HepG2 (cell line): ENCODE measurements at regions not wholly inside any gene's neighbourhood (a gene's known extent, or its start where the extent isn't known, plus 50 kb on each side); places are given as distances from the start of the nearest gene placed in this dataset.
A peak's percentile ranks its signal among the peaks of the same experiment; 100 is the strongest.

Experiments
- ATAC-seq: fragments of 200-7000 bp; cut with Tn5 transposase; 3 replicates; pipeline ENCODE4 v1.9.1; 2020; ENCODE audit warnings: mild to moderate bottlenecking, moderate library complexity
- BruUV-seq: library from RNA; stranded (reverse); fragments of 400-500 nt; replicated peaks from 2 replicates; lab custom pipeline; 2021; lab: Mats Ljungman, UMichigan
- CTCF ChIA-PET: fragments of 300-600 bp; formaldehyde crosslinking; extraction: SDS; loops from one replicate; lab custom pipeline; 2021; ENCODE audit warnings: low total read pairs, inconsistent platforms, low intra/inter-chr PET ratio; lab: Yijun Ruan, JAX
- POLR2A ChIA-PET: fragments of 350-600 bp; sonication (Branson Sonifier 250); formaldehyde crosslinking; loops from one replicate; lab custom pipeline; 2020; ENCODE audit warnings: antibody characterized with exemption, inconsistent platforms; lab: Yijun Ruan, JAX
- DNase-seq: peaks from one replicate; pipeline ENCODE4 v3.0.0-alpha.2; 2015; ENCODE audit warnings: low spot score
- FAIRE-seq: peaks from 3 replicates; lab custom pipeline; 2011; peaks lifted over from hg19 to GRCh38; lab: Jason Lieb, UNC
- H2AFZ ChIP-seq: one replicate; pipeline ENCODE4 v1.6.1; 2011; ENCODE audit warnings: low read length, inconsistent platforms
- H3K27ac ChIP-seq: fragments of 300-600 bp; 3 replicates; pipeline ENCODE4 v1.8.0; 2011; ENCODE audit warnings: mixed run types, mild to moderate bottlenecking, mixed read lengths, low read length, inconsistent platforms; ENCODE audit not compliant: insufficient read depth; ENCODE audit errors: extremely low read length
- H3K27me3 ChIP-seq, 2 experiments: fragments of 200-600 bp in 1 of 2; 2 replicates in 1 of 2; 3 replicates in 1 of 2; pipeline versions ENCODE4 v1.6.0 to v1.8.0; 2011; ENCODE audit warnings: low read length in 2 of 2, mild to moderate bottlenecking in 2 of 2, moderate library complexity in 2 of 2, inconsistent platforms in 1 of 2; ENCODE audit not compliant: insufficient read depth in 2 of 2, control insufficient read depth in 1 of 2
- H3K36me3 ChIP-seq, 2 experiments: fragments of 200-600 bp in 1 of 2; replicated peaks in 1 of 2; 2 replicates in 1 of 2; 3 replicates in 1 of 2; pipeline versions ENCODE4 v1.5.1 to v1.8.0; 2011; ENCODE audit warnings: low read length in 2 of 2, inconsistent platforms in 1 of 2; ENCODE audit not compliant: insufficient read depth in 2 of 2, control insufficient read depth in 1 of 2
- H3K4me1 ChIP-seq: 2 replicates; pipeline ENCODE4 v1.5.1; 2012; ENCODE audit warnings: low read length, inconsistent platforms; ENCODE audit not compliant: insufficient read depth
- H3K4me2 ChIP-seq: 2 replicates; pipeline ENCODE4 v1.6.0; 2011; ENCODE audit warnings: low read depth, low read length, inconsistent platforms
- H3K4me3 ChIP-seq, 3 experiments: fragments of 200-600 bp in 1 of 3; sonication (generic), shearing (Covaris generic) in 1 of 3; replicated peaks in 1 of 3; 2 replicates each; pipeline ENCODE4 v1.5.1; 2011 to 2016; ENCODE audit warnings: low read length in 3 of 3, inconsistent platforms in 2 of 3, low read depth in 2 of 3, mild to moderate bottlenecking in 2 of 3, control low read depth in 1 of 3, mixed read lengths in 1 of 3; ENCODE audit not compliant: insufficient read depth in 1 of 3
- H3K79me2 ChIP-seq: one replicate; pipeline ENCODE4 v1.6.1; 2011; ENCODE audit warnings: low read length, inconsistent platforms; ENCODE audit not compliant: insufficient read depth
- H3K9ac ChIP-seq: 2 replicates; pipeline ENCODE4 v1.6.0; 2011; ENCODE audit warnings: mild to moderate bottlenecking, low read depth, low read length, inconsistent platforms; ENCODE audit not compliant: insufficient read depth
- H3K9me3 ChIP-seq: 2 replicates; pipeline ENCODE4 v1.5.1; 2012; ENCODE audit warnings: mild to moderate bottlenecking, low read length
- H4K20me1 ChIP-seq: 2 replicates; pipeline ENCODE4 v1.6.0; 2011; ENCODE audit warnings: inconsistent platforms, mild to moderate bottlenecking, low read length, moderate library complexity; ENCODE audit not compliant: insufficient read depth
- CHD2 ChIP-seq: IDR thresholded peaks from 2 replicates; pipeline ENCODE4 v1.6.1; 2011; ENCODE audit warnings: low read depth, low read length, improper control_type of control experiment
- FOXK2 ChIP-seq: fragments of 450-650 bp; IDR thresholded peaks from 2 replicates; pipeline ENCODE4 v1.6.1; 2016
- MEIS2 ChIP-seq: sonication (generic); formaldehyde crosslinking; IDR thresholded peaks from 2 replicates; pipeline ENCODE4 v1.9.0; 2021; ENCODE audit warnings: mild to moderate bottlenecking, missing genetic modification reagents
- MTF1 ChIP-seq: sonication (generic); formaldehyde crosslinking; IDR thresholded peaks from 2 replicates; pipeline ENCODE4 v1.5.0; 2020; ENCODE audit warnings: missing genetic modification reagents
- MXI1 ChIP-seq: IDR thresholded peaks from 3 replicates; pipeline ENCODE4 v1.6.1; 2012; ENCODE audit warnings: low read depth, low read length, inconsistent platforms, borderline replicate concordance
- NFYB ChIP-seq: sonication (generic); formaldehyde crosslinking; IDR thresholded peaks from 2 replicates; pipeline ENCODE4 v1.4.0; 2020; ENCODE audit warnings: missing genetic modification reagents
- NFYC ChIP-seq: IDR thresholded peaks from 2 replicates; pipeline ENCODE4 v1.6.1; 2016; ENCODE audit warnings: missing genetic modification reagents, missing compliant biosample characterization
- PITX1 ChIP-seq: sonication (generic); formaldehyde crosslinking; IDR thresholded peaks from 2 replicates; pipeline ENCODE4 v1.5.1; 2020; ENCODE audit warnings: mild to moderate bottlenecking, missing genetic modification reagents
- POLR2AphosphoS5 ChIP-seq: IDR thresholded peaks from 2 replicates; pipeline ENCODE4 v1.6.1; 2012; ENCODE audit warnings: low read depth, low read length
- RAD51 ChIP-seq: fragments of 450-650 bp; IDR thresholded peaks from 2 replicates; pipeline ENCODE4 v1.6.1; 2016; ENCODE audit warnings: borderline replicate concordance
- SRSF4 ChIP-seq: fragments of 200-400 bp; formaldehyde crosslinking; IDR thresholded peaks from one replicate; pipeline ENCODE4 v1.6.1; 2018; ENCODE audit warnings: mild to moderate bottlenecking, low read depth, low read length, moderate library complexity; ENCODE audit not compliant: poor library complexity, severe bottlenecking
- THAP11 ChIP-seq: IDR thresholded peaks from 2 replicates; pipeline ENCODE4 v1.6.1; 2016; ENCODE audit warnings: missing biosample characterization, missing genetic modification reagents
- ZIK1 ChIP-seq: sonication (generic); formaldehyde crosslinking; IDR thresholded peaks from 2 replicates; pipeline ENCODE4 v1.5.0; 2020; ENCODE audit warnings: mild to moderate bottlenecking, low read depth, missing genetic modification reagents, borderline replicate concordance
- ZMAT3 ChIP-seq: sonication (generic); formaldehyde crosslinking; conservative IDR thresholded peaks from 2 replicates; pipeline ENCODE4 v1.7.0; 2021; ENCODE audit warnings: missing genetic modification reagents
- ZNF143 ChIP-seq: sonication (generic); formaldehyde crosslinking; IDR thresholded peaks from 2 replicates; pipeline ENCODE4 v1.4.0; 2020; ENCODE audit warnings: missing genetic modification reagents
- ZNF263 ChIP-seq: sonication (generic); formaldehyde crosslinking; IDR thresholded peaks from 2 replicates; pipeline ENCODE4 v1.4.0; 2020; ENCODE audit warnings: missing genetic modification reagents
- ZNF510 ChIP-seq: sonication (generic); formaldehyde crosslinking; IDR thresholded peaks from 2 replicates; pipeline ENCODE4 v1.4.0; 2020; ENCODE audit warnings: low read depth, mild to moderate bottlenecking, missing genetic modification reagents
- ZNF83 ChIP-seq: sonication (generic); formaldehyde crosslinking; IDR thresholded peaks from 2 replicates; pipeline ENCODE4 v1.4.0; 2020; ENCODE audit warnings: missing genetic modification reagents, mild to moderate bottlenecking, borderline replicate concordance
- WGBS: methylation state at CpG from one replicate; pipeline ENCODE4 v1.1.6; 2017; ENCODE audit warnings: low lambda C conversion rate; 5-methylcytosine and 5-hydroxymethylcytosine counted together
- in situ Hi-C: cut with HindIII; loops from 2 replicates; pipeline ENCODE4 v1.10.0; 2017; ENCODE audit warnings: low pct_unique_long_range_greater_than_20kb; ENCODE audit not compliant: extremely low pct_ligation_motif_present
- intact Hi-C: fragments of 100-400 bp; cut with micrococcal nuclease; formaldehyde crosslinking; loops from one replicate; pipeline ENCODE4 v1.10.0; 2022; ENCODE audit not compliant: unreplicated experiment
- TF ChIP-seq, protein P1 (sequence below): sonication (generic); formaldehyde crosslinking; IDR thresholded peaks from 2 replicates; pipeline ENCODE4 v1.5.1; 2020; ENCODE audit warnings: missing genetic modification reagents, mild to moderate bottlenecking, borderline replicate concordance
- TF ChIP-seq, protein P2 (sequence below): sonication (generic); formaldehyde crosslinking; IDR thresholded peaks from 2 replicates; pipeline ENCODE4 v1.4.0; 2020; ENCODE audit warnings: missing genetic modification reagents
- TF ChIP-seq, protein P3 (sequence below), 2 experiments: sonication (generic) in 1 of 2; formaldehyde crosslinking in 1 of 2; IDR thresholded peaks; 2 replicates each; pipeline versions ENCODE4 v1.5.1 to v1.6.1; 2011 to 2020; ENCODE audit warnings: borderline replicate concordance in 1 of 2, low read depth in 1 of 2, low read length in 1 of 2, mild to moderate bottlenecking in 1 of 2, missing genetic modification reagents in 1 of 2, moderate library complexity in 1 of 2

DNA sequence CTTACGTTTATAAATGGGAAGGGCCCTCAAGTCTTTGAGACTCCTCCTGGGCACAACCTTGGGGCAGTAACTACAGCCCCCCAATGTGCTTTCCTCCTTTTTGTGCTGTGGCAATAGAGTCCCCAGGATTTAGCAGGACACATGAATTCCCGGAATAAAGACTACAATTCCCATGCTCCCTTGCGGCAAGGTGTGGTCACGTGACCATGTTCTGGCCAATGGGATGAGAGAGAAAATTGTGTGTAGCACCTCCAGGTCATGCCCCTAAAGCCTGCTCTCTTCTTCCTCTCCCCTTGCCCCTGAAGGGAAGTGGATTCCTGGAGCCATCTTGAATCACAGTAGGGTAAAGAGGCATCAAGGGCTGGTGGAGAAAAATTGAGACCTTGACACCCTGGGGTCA lies 295.1 kb upstream of the SFSWAP start:
- Histone ChIP-seq H3K4me2 (no peak overlapping the region), H3K4me3 (no peak overlapping the region), H4K20me1 (no peaks in the 10 kb centered on the region), H3K79me2 (no peaks in the 10 kb centered on the region), H3K4me1 (no peaks in the 10 kb centered on the region)
- WGBS, result 25% methylated on average over 4 of the region's 4 CpGs
- intact Hi-C loops, result no loop called here
- POLR2A ChIA-PET, result no interaction called here
- TF ChIP-seq NFYB (peak; percentile 62), ZNF510 (CRISPR knock-in tag) (no peak), POLR2AphosphoS5 (no peak), FOXK2 (no peak), ZMAT3 (no peak), PITX1 (CRISPR knock-in tag) (no peak), NFYC (CRISPR knock-in tag) (peak; percentile 45; the same call in 1 of the 2 replicates), THAP11 (CRISPR knock-in tag) (peak; percentile 71), RAD51 (peak; percentile 85), MTF1 (CRISPR knock-in tag) (no peak), ZNF83 (CRISPR knock-in tag) (no peak), ZNF143 (CRISPR knock-in tag) (peak; percentile 81), MEIS2 (no peak), ZIK1 (CRISPR knock-in tag) (no peak), CHD2 (no peak), MXI1 (no peak), SRSF4 (no peak), ZNF263 (no peak)
- TF ChIP-seq, protein P1, sequence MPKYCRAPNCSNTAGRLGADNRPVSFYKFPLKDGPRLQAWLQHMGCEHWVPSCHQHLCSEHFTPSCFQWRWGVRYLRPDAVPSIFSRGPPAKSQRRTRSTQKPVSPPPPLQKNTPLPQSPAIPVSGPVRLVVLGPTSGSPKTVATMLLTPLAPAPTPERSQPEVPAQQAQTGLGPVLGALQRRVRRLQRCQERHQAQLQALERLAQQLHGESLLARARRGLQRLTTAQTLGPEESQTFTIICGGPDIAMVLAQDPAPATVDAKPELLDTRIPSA (CRISPR knock-in tag), result no peak
- TF ChIP-seq, protein P2, sequence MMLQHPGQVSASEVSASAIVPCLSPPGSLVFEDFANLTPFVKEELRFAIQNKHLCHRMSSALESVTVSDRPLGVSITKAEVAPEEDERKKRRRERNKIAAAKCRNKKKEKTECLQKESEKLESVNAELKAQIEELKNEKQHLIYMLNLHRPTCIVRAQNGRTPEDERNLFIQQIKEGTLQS (CRISPR knock-in tag), result no peak
- TF ChIP-seq, protein P3, sequence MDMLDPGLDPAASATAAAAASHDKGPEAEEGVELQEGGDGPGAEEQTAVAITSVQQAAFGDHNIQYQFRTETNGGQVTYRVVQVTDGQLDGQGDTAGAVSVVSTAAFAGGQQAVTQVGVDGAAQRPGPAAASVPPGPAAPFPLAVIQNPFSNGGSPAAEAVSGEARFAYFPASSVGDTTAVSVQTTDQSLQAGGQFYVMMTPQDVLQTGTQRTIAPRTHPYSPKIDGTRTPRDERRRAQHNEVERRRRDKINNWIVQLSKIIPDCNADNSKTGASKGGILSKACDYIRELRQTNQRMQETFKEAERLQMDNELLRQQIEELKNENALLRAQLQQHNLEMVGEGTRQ (IDR thresholded peaks at IDR 0.05; ENCODE audit: low read depth, low read length), result peak; percentile 75
- TF ChIP-seq, protein P3 (CRISPR knock-in tag; IDR thresholded peaks at IDR 0.05; ENCODE audit: borderline replicate concordance), result no peak
- TF ChIP-seq, all 625 proteins: peak for 6
- in situ Hi-C loops, result no loop called here
- no peak for DNase-seq
- Histone ChIP-seq H3K9me3 (no peaks in the 10 kb centered on the region), H3K9ac (no peak overlapping the region), H2AFZ (no peak overlapping the region), H3K27me3 (peaks cover 0 to 16% of the 10 kb centered on the region in 2 experiments; a peak in 2 of 5 replicates), H3K36me3 (no peaks in the 10 kb centered on the region), H3K27ac (no peak overlapping the region)
- CTCF ChIA-PET, result no interaction called here
- BruUV-seq, result no TSS peak
- no peak for FAIRE-seq
- no peak for ATAC-seq
